GM21423 (cell line): ENCODE measurements at regions not wholly inside any gene's neighbourhood (a gene's known extent, or its start where the extent isn't known, plus 50 kb on each side); places are given as distances from the start of the nearest gene placed in this dataset.
A peak's percentile ranks its signal among the peaks of the same experiment; 100 is the strongest.

ENCODE experiments used
- ATAC-seq: cut with Tn5 transposase; IDR thresholded peaks from one replicate; pipeline ENCODE4 v1.9.1; 2021; ENCODE audit warnings: mild to moderate bottlenecking, moderate library complexity; ENCODE audit not compliant: unreplicated experiment

- no peak for ATAC-seq
These were observed 104.7 kb upstream of the RAP1B start for GRCh38 chr12:68505970-68506369.

GRCh38 chr12:68506619-68507018 is 104.1 kb upstream of the RAP1B start:
- ATAC-seq: no peak

- ATAC-seq: no peak
These were observed 103.0 kb upstream of the RAP1B start for GRCh38 chr12:68507657-68508056.

GRCh38 chr12:68508576-68508975 is 102.1 kb upstream of the RAP1B start:
- ATAC-seq: no peak

- no peak for ATAC-seq
These were observed 101.5 kb upstream of the RAP1B start for GRCh38 chr12:68509242-68509641.

GRCh38 chr12:68510397-68510796 is 100.3 kb upstream of the RAP1B start:
- ATAC-seq: no peak

GRCh38 chr12:68514807-68515411 is 95.8 kb upstream of the RAP1B start:
- ATAC-seq: no peak

GRCh38 chr12:68515793-68516192 is 94.9 kb upstream of the RAP1B start:
- ATAC-seq: no peak

- ATAC-seq: no peak
These were observed 89.3 kb upstream of the RAP1B start for GRCh38 chr12:68521321-68521839.

GRCh38 chr12:68521848-68522502 is 88.7 kb upstream of the RAP1B start:
- no peak for ATAC-seq

- ATAC-seq: no peak
These were observed 81.2 kb upstream of the RAP1B start for GRCh38 chr12:68529466-68529865.

- no peak for ATAC-seq
These were observed 80.8 kb upstream of the RAP1B start for GRCh38 chr12:68529869-68530268.

- ATAC-seq: no peak
These were observed 80.4 kb upstream of the RAP1B start for GRCh38 chr12:68530299-68530698.

DNA sequence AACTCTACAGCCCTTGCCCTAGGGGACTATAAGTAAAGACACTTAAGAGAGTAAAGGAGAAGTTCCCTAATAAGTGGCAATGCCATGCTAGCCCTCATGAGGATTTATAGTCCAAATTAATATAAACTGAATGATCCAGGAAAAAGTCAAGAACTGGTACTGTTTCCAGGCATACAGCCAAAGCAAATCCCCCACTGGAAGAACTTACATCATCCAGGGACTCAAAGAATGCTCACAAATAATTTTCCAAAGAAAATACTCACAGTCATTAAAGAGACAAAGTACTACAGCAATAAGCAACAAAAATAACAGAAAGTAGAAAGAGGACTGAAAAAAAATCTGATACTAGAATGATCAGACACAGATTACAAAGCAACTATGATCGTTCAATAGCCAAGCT is 79.7 kb upstream of the RAP1B start:
- no peak for ATAC-seq

DNA sequence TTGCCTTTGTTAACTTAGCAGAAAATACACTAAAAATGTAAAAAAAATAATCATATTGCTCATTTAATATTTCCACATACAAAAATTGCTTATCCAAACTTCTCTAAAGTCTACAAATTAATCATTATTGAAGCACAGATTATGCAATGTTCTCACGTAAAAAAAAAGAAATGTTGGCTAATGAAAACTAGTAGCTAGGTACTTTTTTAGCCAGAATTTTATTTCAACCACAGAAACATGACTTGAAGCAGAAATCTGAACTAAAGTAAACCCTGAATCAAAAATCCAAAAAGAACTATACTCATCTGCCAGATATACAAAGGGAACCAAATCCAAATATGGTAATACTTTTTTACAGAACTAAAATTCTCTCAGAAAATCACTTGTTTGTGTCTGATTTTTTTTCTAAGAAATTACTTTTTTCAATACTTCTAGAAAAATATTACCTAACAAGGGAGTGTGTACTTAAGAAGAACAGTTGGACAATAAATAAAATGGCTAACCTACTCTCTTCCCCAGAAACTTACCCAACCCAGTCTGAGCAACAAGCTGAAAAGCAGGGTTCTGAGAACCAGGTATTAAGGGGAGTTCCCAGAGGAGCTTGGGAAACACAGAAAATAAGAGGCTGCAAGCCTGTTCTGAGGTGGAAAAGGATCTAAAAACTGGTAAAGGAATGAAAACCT is 78.4 kb upstream of the RAP1B start:
- ATAC-seq: no peak

- no peak for ATAC-seq
These were observed 77.8 kb upstream of the RAP1B start for GRCh38 chr12:68532887-68533248.

GRCh38 chr12:68534108-68534507 is 76.6 kb upstream of the RAP1B start:
- no peak for ATAC-seq

DNA sequence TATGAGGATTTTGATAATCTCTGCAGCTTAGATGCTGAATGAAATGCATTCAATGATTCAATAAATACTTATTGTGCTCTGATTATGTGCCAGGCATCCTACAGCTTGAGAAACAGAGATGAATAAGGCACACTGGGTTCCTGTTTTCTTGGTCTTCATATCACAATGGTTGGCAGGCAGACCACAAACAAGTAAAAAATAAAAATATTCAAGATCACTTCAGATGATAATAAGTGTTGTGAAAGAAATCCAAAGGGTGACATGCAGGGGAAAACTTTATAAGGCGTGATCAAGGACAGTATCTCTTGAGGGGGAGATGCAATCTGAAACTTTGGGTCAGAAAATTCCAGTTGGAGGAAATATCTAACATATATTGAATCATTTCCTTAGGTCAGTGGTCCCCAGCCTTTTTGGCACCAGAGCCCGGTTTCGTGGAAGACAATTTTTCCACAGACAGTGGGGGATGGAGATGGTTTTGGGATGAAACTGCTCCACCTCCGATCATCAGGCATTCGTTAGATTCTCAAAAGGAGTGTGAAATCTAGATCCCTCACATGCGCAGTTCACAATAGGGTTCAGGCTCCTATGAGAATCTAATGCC is 73.7 kb upstream of the RAP1B start:
- no peak for ATAC-seq

DNA sequence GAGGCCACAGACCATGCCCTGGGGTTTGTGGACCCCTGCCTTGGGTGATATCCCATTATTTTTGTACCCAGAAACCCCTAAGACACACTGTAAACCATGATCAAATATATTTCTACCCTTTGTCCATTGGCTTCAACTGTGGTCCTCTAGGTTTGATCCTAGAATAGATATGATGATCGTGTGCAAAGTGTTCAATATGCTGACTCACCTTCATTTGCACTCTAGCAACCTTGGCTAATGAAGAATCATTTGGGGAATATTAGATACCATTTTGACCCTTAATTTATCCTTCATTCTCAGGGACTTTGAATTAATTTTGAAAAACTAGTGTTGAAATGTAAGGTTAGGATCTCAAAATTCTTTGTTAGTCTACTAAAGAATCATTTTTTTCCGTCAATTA is 73.1 kb upstream of the RAP1B start:
- no peak for ATAC-seq

DNA sequence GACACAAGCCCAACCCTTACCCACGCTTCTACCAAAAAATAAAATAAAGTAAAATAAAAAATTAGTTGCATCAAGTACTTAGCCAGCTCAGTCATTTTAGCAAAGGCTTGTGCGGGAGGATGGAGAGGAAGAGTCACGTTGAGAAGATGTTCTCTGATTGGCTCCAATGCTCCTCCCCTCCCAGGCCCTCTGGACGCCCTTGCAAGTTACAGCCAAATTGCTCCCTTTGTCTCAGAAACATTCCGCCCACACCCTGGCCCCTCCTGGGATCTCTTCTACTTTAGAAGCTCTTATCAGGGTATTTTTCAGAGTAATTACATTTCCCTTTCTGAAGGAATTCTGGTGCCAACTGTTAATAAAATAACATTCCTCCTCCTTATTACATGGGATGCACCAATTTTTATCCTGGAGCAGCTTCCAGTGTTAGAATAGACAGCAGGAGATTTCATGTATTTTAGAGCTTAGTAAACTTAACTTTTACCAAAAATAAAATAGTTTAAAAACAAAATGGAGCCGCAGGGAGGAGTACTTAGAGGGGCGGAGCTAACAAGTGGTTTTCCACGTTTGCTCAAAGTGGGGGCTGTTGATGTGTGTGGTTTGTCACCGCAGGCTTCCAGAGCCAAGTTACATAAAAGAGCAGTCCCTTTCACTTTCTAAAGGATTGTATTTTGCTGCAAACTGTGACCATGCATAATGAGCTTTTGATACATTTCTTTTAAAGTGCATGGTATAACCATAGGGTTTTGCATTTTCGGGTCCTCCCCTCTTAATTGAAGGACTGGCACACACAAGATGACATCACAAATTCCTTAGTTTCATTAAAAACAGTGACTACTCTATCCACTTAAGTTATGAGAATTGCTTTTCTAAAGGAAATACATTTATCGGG is 71.7 kb upstream of the RAP1B start:
- ATAC-seq: peak; percentile 83

DNA sequence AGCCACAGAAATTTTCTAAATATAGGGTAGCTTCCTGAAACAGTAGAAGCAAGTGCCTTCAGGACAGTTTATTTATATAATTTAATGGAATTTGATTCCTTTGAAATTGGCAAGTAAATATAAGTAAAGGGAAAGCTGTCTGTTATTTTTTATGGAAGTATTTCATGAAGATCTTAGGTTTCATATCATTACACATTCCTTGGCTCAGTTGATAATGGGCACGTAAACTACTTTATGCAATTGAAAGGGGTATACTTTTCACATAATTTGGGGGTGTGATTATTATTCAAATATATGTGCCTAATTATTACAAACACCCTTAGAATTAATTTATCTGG is 71.1 kb upstream of the RAP1B start:
- no peak for ATAC-seq
